ENCODE measurements at regions not wholly inside any gene's neighbourhood (a gene's known extent, or its start where the extent isn't known, plus 50 kb on each side); places are given as distances from the start of the nearest gene placed in this dataset.

DNA sequence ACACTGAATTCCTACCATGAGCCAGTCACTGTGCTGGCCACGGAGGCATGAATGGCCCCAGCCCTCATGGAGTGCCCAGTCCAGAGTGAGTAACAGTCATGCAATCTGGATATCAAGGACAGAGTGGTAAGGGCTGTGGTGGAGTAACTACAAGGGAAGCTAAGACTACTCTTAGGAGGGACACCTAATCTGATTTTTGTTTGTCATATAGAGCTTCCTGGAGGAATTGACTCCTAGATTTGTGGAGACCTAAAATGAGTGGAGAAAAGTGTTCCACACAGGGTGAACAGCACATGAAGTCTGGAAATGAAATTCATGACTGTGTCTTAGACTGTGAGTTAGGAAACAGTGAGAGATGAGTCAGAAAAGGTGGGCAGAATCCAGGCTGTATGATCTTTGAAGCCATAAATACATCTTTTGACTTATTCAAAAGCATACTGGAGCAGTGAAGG lies 219.9 kb downstream of the NFKBIZ start:
- TF ChIP-seq, protein P1, sequence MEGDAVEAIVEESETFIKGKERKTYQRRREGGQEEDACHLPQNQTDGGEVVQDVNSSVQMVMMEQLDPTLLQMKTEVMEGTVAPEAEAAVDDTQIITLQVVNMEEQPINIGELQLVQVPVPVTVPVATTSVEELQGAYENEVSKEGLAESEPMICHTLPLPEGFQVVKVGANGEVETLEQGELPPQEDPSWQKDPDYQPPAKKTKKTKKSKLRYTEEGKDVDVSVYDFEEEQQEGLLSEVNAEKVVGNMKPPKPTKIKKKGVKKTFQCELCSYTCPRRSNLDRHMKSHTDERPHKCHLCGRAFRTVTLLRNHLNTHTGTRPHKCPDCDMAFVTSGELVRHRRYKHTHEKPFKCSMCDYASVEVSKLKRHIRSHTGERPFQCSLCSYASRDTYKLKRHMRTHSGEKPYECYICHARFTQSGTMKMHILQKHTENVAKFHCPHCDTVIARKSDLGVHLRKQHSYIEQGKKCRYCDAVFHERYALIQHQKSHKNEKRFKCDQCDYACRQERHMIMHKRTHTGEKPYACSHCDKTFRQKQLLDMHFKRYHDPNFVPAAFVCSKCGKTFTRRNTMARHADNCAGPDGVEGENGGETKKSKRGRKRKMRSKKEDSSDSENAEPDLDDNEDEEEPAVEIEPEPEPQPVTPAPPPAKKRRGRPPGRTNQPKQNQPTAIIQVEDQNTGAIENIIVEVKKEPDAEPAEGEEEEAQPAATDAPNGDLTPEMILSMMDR (IDR thresholded peaks at IDR 0.05 in 4 of 5, conservative IDR thresholded peaks at IDR 0.05 in 1 of 5): no peak
- TF ChIP-seq POLR2A (IDR thresholded peaks at IDR 0.05): no peak

All from gastrocnemius medialis (tissue), 4 donors.